Upper lobe of left lung (tissue), 6 donors: ENCODE measurements at regions not wholly inside any gene's neighbourhood (a gene's known extent, or its start where the extent isn't known, plus 50 kb on each side); places are given as distances from the start of the nearest gene placed in this dataset.

Source experiments
- ATAC-seq, 2 donors: fragments of 200-7000 bp; cut with Tn5 transposase; one replicate each; pipeline ENCODE4 v1.9.1; 2022; ENCODE audit warnings: mild to moderate bottlenecking in 2 of 2, moderate library complexity in 2 of 2; ENCODE audit not compliant: low FRiP score in 2 of 2
- DNase-seq, 2 donors: peaks; one replicate each; pipeline ENCODE4 v3.0.0-alpha.2; 2019 to 2020
- H3K27ac ChIP-seq, 4 donors: fragments of 200-600 bp; sonication (generic); one replicate each; pipeline ENCODE4 v1.5.1; 2016 to 2019
- H3K27me3 ChIP-seq, 4 donors: fragments of 200-600 bp; sonication (generic); one replicate each; pipeline ENCODE4 v1.5.1; 2017 to 2019
- H3K36me3 ChIP-seq, 4 donors: fragments of 200-600 bp; sonication (generic); one replicate each; pipeline ENCODE4 v1.5.1; 2016 to 2019
- H3K4me1 ChIP-seq, 4 donors: fragments of 200-600 bp; sonication (generic); one replicate each; pipeline ENCODE4 v1.5.1; 2018 to 2019
- H3K4me3 ChIP-seq, 4 donors: fragments of 200-600 bp; sonication (generic); one replicate each; pipeline ENCODE4 v1.5.1; 2017 to 2019; ENCODE audit warnings: mild to moderate bottlenecking in 2 of 4, moderate library complexity in 1 of 4
- H3K9me3 ChIP-seq, 4 donors: fragments of 200-600 bp; sonication (generic); one replicate each; pipeline ENCODE4 v1.5.1; 2018 to 2019
- EP300 ChIP-seq, 4 donors: sonication (generic); formaldehyde crosslinking; IDR thresholded peaks; one replicate each; pipeline ENCODE4 v1.5.1; 2017; ENCODE audit warnings: antibody characterized with exemption in 4 of 4, control low read depth in 2 of 4
- POLR2A ChIP-seq, 4 donors: fragments of 450-650 bp; IDR thresholded peaks; one replicate each; pipeline ENCODE4 v1.5.1; 2016 to 2017; ENCODE audit warnings: antibody characterized with exemption in 4 of 4, mild to moderate bottlenecking in 2 of 4
- POLR2AphosphoS5 ChIP-seq, 2 donors: sonication (generic); formaldehyde crosslinking; IDR thresholded peaks; one replicate each; pipeline ENCODE4 v1.5.1; 2017; ENCODE audit warnings: antibody characterized with exemption in 2 of 2
- WGBS, 2 donors: methylation state at CpG; one replicate each; pipeline ENCODE4 v1.1.5; 2017 to 2018; 5-methylcytosine and 5-hydroxymethylcytosine counted together
- TF ChIP-seq, protein P1 (sequence below), 6 experiments: fragments of 450-650 bp in 4 of 6; fragments of 200-600 bp in 2 of 6; sonication (generic) in 2 of 6; IDR thresholded peaks; one replicate each; pipeline ENCODE4 v1.5.1; 2016 to 2019; ENCODE audit warnings: antibody characterized with exemption in 6 of 6
- donor health status: DM: no; HTN: no; CAD: no; lungs with moderate emphysema.
- donor health status: DM: no; HTN: yes; CAD: no; lungs with severe emphysema.

GRCh38 chr7:28296571-28297483 lies 115.5 kb upstream of the CREB5 start:
- H3K27ac ChIP-seq: no peak overlapping the region
- ATAC-seq: no peak
- H3K4me3 ChIP-seq: no peak overlapping the region
- TF ChIP-seq EP300 (IDR thresholded peaks at IDR 0.05) (no peak), POLR2A (IDR thresholded peaks at IDR 0.05) (no peak), POLR2AphosphoS5 (IDR thresholded peaks at IDR 0.05) (no peak)
- TF ChIP-seq, protein P1, sequence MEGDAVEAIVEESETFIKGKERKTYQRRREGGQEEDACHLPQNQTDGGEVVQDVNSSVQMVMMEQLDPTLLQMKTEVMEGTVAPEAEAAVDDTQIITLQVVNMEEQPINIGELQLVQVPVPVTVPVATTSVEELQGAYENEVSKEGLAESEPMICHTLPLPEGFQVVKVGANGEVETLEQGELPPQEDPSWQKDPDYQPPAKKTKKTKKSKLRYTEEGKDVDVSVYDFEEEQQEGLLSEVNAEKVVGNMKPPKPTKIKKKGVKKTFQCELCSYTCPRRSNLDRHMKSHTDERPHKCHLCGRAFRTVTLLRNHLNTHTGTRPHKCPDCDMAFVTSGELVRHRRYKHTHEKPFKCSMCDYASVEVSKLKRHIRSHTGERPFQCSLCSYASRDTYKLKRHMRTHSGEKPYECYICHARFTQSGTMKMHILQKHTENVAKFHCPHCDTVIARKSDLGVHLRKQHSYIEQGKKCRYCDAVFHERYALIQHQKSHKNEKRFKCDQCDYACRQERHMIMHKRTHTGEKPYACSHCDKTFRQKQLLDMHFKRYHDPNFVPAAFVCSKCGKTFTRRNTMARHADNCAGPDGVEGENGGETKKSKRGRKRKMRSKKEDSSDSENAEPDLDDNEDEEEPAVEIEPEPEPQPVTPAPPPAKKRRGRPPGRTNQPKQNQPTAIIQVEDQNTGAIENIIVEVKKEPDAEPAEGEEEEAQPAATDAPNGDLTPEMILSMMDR (IDR thresholded peaks at IDR 0.05): no peak
- H3K4me1 ChIP-seq: no peaks in the 10 kb centered on the region
- DNase-seq: no peak
- H3K27me3 ChIP-seq: no peaks in the 10 kb centered on the region
- H3K9me3 ChIP-seq: no peaks in the 10 kb centered on the region
- H3K36me3 ChIP-seq: no peaks in the 10 kb centered on the region
- 43 to 53% methylated on average over 4 of the region's 4 CpGs for WGBS, 2 donors

DNA sequence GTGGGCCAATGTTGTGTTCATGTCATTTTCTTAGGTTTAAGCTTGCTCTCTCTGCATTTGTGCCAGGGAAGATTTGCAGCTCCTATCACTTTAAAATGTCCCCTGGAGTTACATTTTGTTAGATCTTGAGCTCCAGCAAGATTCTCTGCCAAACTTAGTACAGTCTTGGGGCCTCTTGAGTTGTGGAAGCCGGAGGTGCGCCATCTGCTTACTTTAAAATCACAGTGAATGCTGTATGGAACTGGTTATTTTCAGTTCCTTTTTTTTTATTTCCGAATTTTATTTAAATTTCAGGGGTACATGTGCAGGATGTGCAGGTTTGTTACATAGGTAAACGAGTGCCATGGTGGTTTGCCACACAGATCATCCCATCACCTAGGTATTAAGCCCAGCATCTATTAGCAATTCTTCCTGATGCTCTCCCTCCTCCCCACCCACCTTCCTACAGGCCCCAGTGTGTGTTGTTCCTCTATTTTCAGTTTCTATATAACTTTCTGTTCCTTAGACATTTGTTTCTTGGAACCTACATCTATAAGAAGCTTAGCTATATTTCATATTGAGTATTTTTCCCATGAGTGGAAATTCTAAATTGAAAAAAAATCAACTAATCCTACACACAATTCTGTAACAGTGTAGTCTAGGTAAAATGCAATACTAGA lies 114.4 kb upstream of the CREB5 start:
- ATAC-seq (no peak), DNase-seq (no peak)
- no peak overlapping the region for H3K27ac ChIP-seq
- H3K36me3 ChIP-seq: no peaks in the 10 kb centered on the region
- 79 to 85% methylated on average over 4 of the region's 4 CpGs for WGBS, 2 donors
- TF ChIP-seq, protein P1 (IDR thresholded peaks at IDR 0.05): no peak
- TF ChIP-seq EP300 (IDR thresholded peaks at IDR 0.05) (no peak), POLR2A (IDR thresholded peaks at IDR 0.05) (no peak), POLR2AphosphoS5 (IDR thresholded peaks at IDR 0.05) (no peak)
- no peaks in the 10 kb centered on the region for H3K4me1 ChIP-seq
- no peak overlapping the region for H3K4me3 ChIP-seq
- H3K9me3 ChIP-seq: no peaks in the 10 kb centered on the region
- no peaks in the 10 kb centered on the region for H3K27me3 ChIP-seq

GRCh38 chr7:28298870-28299518 lies 113.3 kb upstream of the CREB5 start:
- Histone ChIP-seq H3K36me3 (no peaks in the 10 kb centered on the region), H3K4me3 (no peak overlapping the region), H3K27ac (no peak overlapping the region), H3K27me3 (no peaks in the 10 kb centered on the region), H3K4me1 (no peaks in the 10 kb centered on the region), H3K9me3 (no peaks in the 10 kb centered on the region)
- WGBS, 2 donors: 38 to 44% methylated on average over 7 of the region's 7 CpGs
- TF ChIP-seq, protein P1 (IDR thresholded peaks at IDR 0.05): peak in 3 of 6 experiments; percentile 16 to 39 (median 21)
- TF ChIP-seq POLR2AphosphoS5 (IDR thresholded peaks at IDR 0.05): no peak
- ATAC-seq: peak; percentile 60 to 66
- DNase-seq: peak in 1 of 2 donors; percentile 26

DNA sequence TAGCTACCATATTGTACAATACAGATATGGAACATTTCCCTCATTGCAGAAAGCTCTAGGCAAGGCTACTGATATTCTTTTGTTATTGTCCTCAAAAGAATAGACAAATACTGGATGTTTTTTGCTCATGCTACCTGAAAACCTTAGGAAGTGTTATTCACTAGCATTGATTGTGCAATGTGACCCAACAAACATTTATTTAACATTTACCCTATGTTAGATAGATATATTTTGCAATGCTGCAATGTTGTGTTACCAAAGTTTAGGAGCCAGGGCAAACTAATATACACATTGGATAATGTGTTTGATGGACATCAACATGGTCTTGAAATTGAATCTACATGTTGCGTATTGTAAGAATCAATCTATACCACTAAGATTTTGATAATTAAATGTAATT lies 112.8 kb upstream of the CREB5 start:
- Histone ChIP-seq H3K4me3 (no peak overlapping the region), H3K4me1 (no peaks in the 10 kb centered on the region), H3K36me3 (no peaks in the 10 kb centered on the region), H3K27me3 (no peaks in the 10 kb centered on the region), H3K27ac (no peak overlapping the region), H3K9me3 (no peaks in the 10 kb centered on the region)
- TF ChIP-seq POLR2A (IDR thresholded peaks at IDR 0.05) (no peak), POLR2AphosphoS5 (IDR thresholded peaks at IDR 0.05) (no peak), EP300 (IDR thresholded peaks at IDR 0.05) (no peak)
- TF ChIP-seq, protein P1 (IDR thresholded peaks at IDR 0.05): no peak
- 95 to 100% methylated on average over 1 of the region's 1 CpG for WGBS, 2 donors
- DNase-seq (no peak), ATAC-seq (no peak)
